Endodermal cell (in vitro differentiated cells): ENCODE measurements at regions not wholly inside any gene's neighbourhood (a gene's known extent, or its start where the extent isn't known, plus 50 kb on each side); places are given as distances from the start of the nearest gene placed in this dataset.

Experiments used
- DNase-seq: peaks from one replicate; pipeline ENCODE4 v3.0.0-alpha.2; 2017
- H3K27ac ChIP-seq: 2 replicates; pipeline ENCODE4 v1.5.1; 2013; ENCODE audit warnings: mild to moderate bottlenecking, low read depth, low read length, moderate library complexity
- H3K27me3 ChIP-seq: 2 replicates; pipeline ENCODE4 v1.6.1; 2013; ENCODE audit warnings: mild to moderate bottlenecking, low read length, moderate library complexity; ENCODE audit not compliant: insufficient read depth, control insufficient read depth, poor library complexity, severe bottlenecking
- H3K36me3 ChIP-seq: 2 replicates; pipeline ENCODE4 v1.7.0; 2013; ENCODE audit warnings: mild to moderate bottlenecking, low read length, moderate library complexity; ENCODE audit not compliant: control insufficient read depth, insufficient read depth
- H3K4me1 ChIP-seq: one replicate; pipeline ENCODE4 v1.7.0; 2013; ENCODE audit warnings: low read length; ENCODE audit not compliant: control insufficient read depth, insufficient read depth
- H3K4me3 ChIP-seq: 2 replicates; pipeline ENCODE4 v1.5.1; 2013; ENCODE audit warnings: mild to moderate bottlenecking, low read length, moderate library complexity
- H3K9ac ChIP-seq: 2 replicates; pipeline ENCODE4 v1.6.1; 2013; ENCODE audit warnings: mild to moderate bottlenecking, low read length, moderate library complexity; ENCODE audit not compliant: poor library complexity, severe bottlenecking; ENCODE audit errors: extremely low read depth
- H3K9me3 ChIP-seq: 2 replicates; pipeline ENCODE4 v1.6.1; 2013; ENCODE audit warnings: mild to moderate bottlenecking, low read length, moderate library complexity; ENCODE audit not compliant: control insufficient read depth
- H3K27ac Mint-ChIP-seq: 2 replicates; pipeline ENCODE4 v1.8.0; 2020; ENCODE audit warnings: mixed read lengths
- H3K27me3 Mint-ChIP-seq: 2 replicates; pipeline ENCODE4 v1.8.0; 2021; ENCODE audit warnings: mild to moderate bottlenecking, mixed read lengths; ENCODE audit not compliant: insufficient read depth
- H3K36me3 Mint-ChIP-seq: 2 replicates; pipeline ENCODE4 v1.8.0; 2020; ENCODE audit warnings: low read depth, mixed read lengths
- H3K4me1 Mint-ChIP-seq: 2 replicates; pipeline ENCODE4 v1.8.0; 2020; ENCODE audit warnings: mixed read lengths
- H3K4me3 Mint-ChIP-seq: 2 replicates; pipeline ENCODE4 v1.8.0; 2020; ENCODE audit warnings: mild to moderate bottlenecking, moderate library complexity, mixed read lengths
- H3K9me3 Mint-ChIP-seq: 2 replicates; pipeline ENCODE4 v1.8.0; 2020; ENCODE audit warnings: mild to moderate bottlenecking, mixed read lengths
- CTCF ChIP-seq: fragments of 200-600 bp; sonication (generic); conservative IDR thresholded peaks from 2 replicates; pipeline ENCODE4 v1.5.0; 2021; ENCODE audit warnings: antibody characterized with exemption, mild to moderate bottlenecking
- WGBS, 2 experiments: methylation state at CpG; one replicate each; pipeline versions ENCODE4 v1.1.5 to v1.1.7; 2013; ENCODE audit warnings: missing lambda C conversion rate in 2 of 2, mixed read lengths in 1 of 2; ENCODE audit not compliant: insufficient coverage in 1 of 2, insufficient read length in 1 of 2; 5-methylcytosine and 5-hydroxymethylcytosine counted together

GRCh38 chr6:134114489-134114888 is 62.1 kb upstream of the SLC2A12 start:
- H3K9ac ChIP-seq: no peak overlapping the region
- no peak overlapping the region for H3K27ac ChIP-seq
- Mint-ChIP-seq H3K9me3 (no peaks in the 10 kb centered on the region), H3K4me1 (no peaks in the 10 kb centered on the region), H3K27ac (no peak overlapping the region), H3K4me3 (no peak overlapping the region), H3K36me3 (no peaks in the 10 kb centered on the region), H3K27me3 (peaks cover 17% of the 10 kb centered on the region)
- no peaks in the 10 kb centered on the region for H3K9me3 ChIP-seq
- H3K36me3 ChIP-seq: no peaks in the 10 kb centered on the region
- no peaks in the 10 kb centered on the region for H3K4me1 ChIP-seq
- DNase-seq: no peak
- no peaks in the 10 kb centered on the region for H3K27me3 ChIP-seq
- no peak overlapping the region for H3K4me3 ChIP-seq
- WGBS, 2 experiments: 76 to 79% methylated on average over 3 of the region's 3 CpGs
- no peak for TF ChIP-seq CTCF

- H3K4me1 ChIP-seq: no peaks in the 10 kb centered on the region
- H3K36me3 ChIP-seq: no peaks in the 10 kb centered on the region
- no peaks in the 10 kb centered on the region for H3K9me3 ChIP-seq
- Mint-ChIP-seq H3K27ac (no peak overlapping the region), H3K27me3 (peaks cover 17% of the 10 kb centered on the region), H3K36me3 (no peaks in the 10 kb centered on the region), H3K9me3 (no peaks in the 10 kb centered on the region), H3K4me1 (no peaks in the 10 kb centered on the region), H3K4me3 (no peak overlapping the region)
- no peak for DNase-seq
- no peak for TF ChIP-seq CTCF
- WGBS, 2 experiments: 92 to 96% methylated on average over 5 of the region's 5 CpGs
- no peak overlapping the region for H3K9ac ChIP-seq
- no peaks in the 10 kb centered on the region for H3K27me3 ChIP-seq
- H3K27ac ChIP-seq: no peak overlapping the region
- no peak overlapping the region for H3K4me3 ChIP-seq
Observed at GRCh38 chr6:134111726-134112125, 59.3 kb upstream of the SLC2A12 start.

GRCh38 chr6:134111062-134111677 is 58.7 kb upstream of the SLC2A12 start:
- Mint-ChIP-seq H3K27me3 (peaks cover 17% of the 10 kb centered on the region), H3K4me1 (no peaks in the 10 kb centered on the region), H3K9me3 (no peaks in the 10 kb centered on the region), H3K36me3 (no peaks in the 10 kb centered on the region), H3K4me3 (no peak overlapping the region), H3K27ac (no peak overlapping the region)
- Histone ChIP-seq H3K9me3 (no peaks in the 10 kb centered on the region), H3K9ac (no peak overlapping the region), H3K4me1 (no peaks in the 10 kb centered on the region), H3K36me3 (no peaks in the 10 kb centered on the region), H3K27ac (no peak overlapping the region), H3K4me3 (no peak overlapping the region), H3K27me3 (no peaks in the 10 kb centered on the region)
- WGBS, 2 experiments: 64 to 83% methylated on average over 4 of the region's 4 CpGs
- peak; percentile 92 for TF ChIP-seq CTCF
- peak; percentile 71 for DNase-seq
